DND-41 (cell line): ENCODE measurements at regions not wholly inside any gene's neighbourhood (a gene's known extent, or its start where the extent isn't known, plus 50 kb on each side); places are given as distances from the start of the nearest gene placed in this dataset.

Experiments used
- ATAC-seq: fragments of 200-7000 bp; cut with Tn5 transposase; 3 replicates; pipeline ENCODE4 v1.9.1; 2021; ENCODE audit warnings: low read depth; ENCODE audit not compliant: insufficient read depth
- DNase-seq: peaks from one replicate; pipeline ENCODE4 v3.0.0-alpha.2; 2020
- H2AFZ ChIP-seq: 2 replicates; pipeline ENCODE4 v1.6.0; 2012; ENCODE audit warnings: low read depth, low read length
- H3K27ac ChIP-seq: 2 replicates; pipeline ENCODE4 v1.5.1; 2012; ENCODE audit warnings: low read length, inconsistent platforms
- H3K27me3 ChIP-seq: fragments of 200-600 bp; sonication (generic); 2 replicates; pipeline ENCODE4 v1.6.0; 2012; ENCODE audit warnings: low read length, mild to moderate bottlenecking, inconsistent platforms; ENCODE audit not compliant: insufficient read depth, poor library complexity
- H3K36me3 ChIP-seq: 2 replicates; pipeline ENCODE4 v1.5.1; 2012; ENCODE audit warnings: low read length, inconsistent platforms; ENCODE audit not compliant: insufficient read depth
- H3K4me1 ChIP-seq: 2 replicates; pipeline ENCODE4 v1.5.1; 2012; ENCODE audit warnings: mild to moderate bottlenecking, low read length; ENCODE audit not compliant: insufficient read depth
- H3K4me2 ChIP-seq: 2 replicates; pipeline ENCODE4 v1.6.0; 2012; ENCODE audit warnings: mild to moderate bottlenecking, moderate library complexity, low read length, inconsistent platforms; ENCODE audit not compliant: insufficient read depth
- H3K4me3 ChIP-seq, 2 experiments: fragments of 200-600 bp in 1 of 2; shearing (Covaris generic) in 1 of 2; 2 replicates each; pipeline ENCODE4 v1.5.1; 2012 to 2016; ENCODE audit warnings: inconsistent platforms in 2 of 2, low read length in 2 of 2, mild to moderate bottlenecking in 2 of 2, low read depth in 1 of 2, moderate library complexity in 1 of 2
- H3K79me2 ChIP-seq: 2 replicates; pipeline ENCODE4 v1.6.0; 2012; ENCODE audit warnings: low read length, inconsistent platforms; ENCODE audit not compliant: insufficient read depth
- H3K9ac ChIP-seq: 2 replicates; pipeline ENCODE4 v1.6.0; 2012; ENCODE audit warnings: low read depth, mild to moderate bottlenecking, inconsistent platforms, low read length, moderate library complexity
- H3K9me3 ChIP-seq: 2 replicates; pipeline ENCODE4 v1.5.1; 2012; ENCODE audit warnings: low read length, moderate library complexity, mild to moderate bottlenecking, inconsistent platforms; ENCODE audit not compliant: insufficient read depth, severe bottlenecking
- H4K20me1 ChIP-seq: 2 replicates; pipeline ENCODE4 v1.6.0; 2012; ENCODE audit warnings: low read length; ENCODE audit not compliant: insufficient read depth
- EZH2 ChIP-seq: IDR thresholded peaks from 3 replicates; pipeline ENCODE4 v1.6.1; 2012; ENCODE audit warnings: borderline replicate concordance, low read depth, mild to moderate bottlenecking, moderate library complexity, low read length, inconsistent platforms; ENCODE audit not compliant: severe bottlenecking
- TF ChIP-seq, protein P1 (sequence below): IDR thresholded peaks from 2 replicates; pipeline ENCODE4 v1.5.1; 2012; ENCODE audit warnings: borderline replicate concordance, low read length, moderate library complexity, mild to moderate bottlenecking; ENCODE audit not compliant: poor library complexity, severe bottlenecking; ENCODE audit errors: extremely low read depth

DNA sequence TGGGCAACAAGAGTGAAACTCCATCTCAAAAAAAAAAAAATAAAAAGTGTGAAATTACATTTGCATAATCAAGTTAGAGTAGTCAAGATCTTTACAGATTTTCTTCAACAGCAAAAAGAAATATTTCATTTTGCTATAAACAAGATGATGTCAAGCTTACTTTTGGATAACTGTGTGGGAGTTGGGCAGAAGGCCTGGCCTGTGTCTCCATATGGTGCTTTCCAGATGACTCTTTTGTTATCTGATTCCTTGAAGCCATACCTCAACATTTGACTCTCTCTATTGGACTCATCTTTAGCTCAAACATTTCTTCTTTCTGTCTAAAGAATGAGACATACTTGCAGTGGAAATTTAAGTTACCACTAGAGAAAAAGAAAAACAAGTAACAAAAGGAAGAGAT lies 246.8 kb downstream of the MSX2 start:
- H4K20me1 ChIP-seq: no peaks in the 10 kb centered on the region
- peaks cover 4% of the 10 kb centered on the region for H3K27me3 ChIP-seq
- H3K36me3 ChIP-seq: no peaks in the 10 kb centered on the region
- H2AFZ ChIP-seq: no peak overlapping the region
- DNase-seq: no peak
- no peak overlapping the region for H3K4me3 ChIP-seq
- no peak overlapping the region for H3K4me2 ChIP-seq
- no peaks in the 10 kb centered on the region for H3K79me2 ChIP-seq
- no peak overlapping the region for H3K27ac ChIP-seq
- ATAC-seq: no peak
- no peaks in the 10 kb centered on the region for H3K4me1 ChIP-seq
- no peak overlapping the region for H3K9ac ChIP-seq
- peaks cover 8% of the 10 kb centered on the region for H3K9me3 ChIP-seq
- TF ChIP-seq EZH2: no peak
- TF ChIP-seq, protein P1, sequence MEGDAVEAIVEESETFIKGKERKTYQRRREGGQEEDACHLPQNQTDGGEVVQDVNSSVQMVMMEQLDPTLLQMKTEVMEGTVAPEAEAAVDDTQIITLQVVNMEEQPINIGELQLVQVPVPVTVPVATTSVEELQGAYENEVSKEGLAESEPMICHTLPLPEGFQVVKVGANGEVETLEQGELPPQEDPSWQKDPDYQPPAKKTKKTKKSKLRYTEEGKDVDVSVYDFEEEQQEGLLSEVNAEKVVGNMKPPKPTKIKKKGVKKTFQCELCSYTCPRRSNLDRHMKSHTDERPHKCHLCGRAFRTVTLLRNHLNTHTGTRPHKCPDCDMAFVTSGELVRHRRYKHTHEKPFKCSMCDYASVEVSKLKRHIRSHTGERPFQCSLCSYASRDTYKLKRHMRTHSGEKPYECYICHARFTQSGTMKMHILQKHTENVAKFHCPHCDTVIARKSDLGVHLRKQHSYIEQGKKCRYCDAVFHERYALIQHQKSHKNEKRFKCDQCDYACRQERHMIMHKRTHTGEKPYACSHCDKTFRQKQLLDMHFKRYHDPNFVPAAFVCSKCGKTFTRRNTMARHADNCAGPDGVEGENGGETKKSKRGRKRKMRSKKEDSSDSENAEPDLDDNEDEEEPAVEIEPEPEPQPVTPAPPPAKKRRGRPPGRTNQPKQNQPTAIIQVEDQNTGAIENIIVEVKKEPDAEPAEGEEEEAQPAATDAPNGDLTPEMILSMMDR: no peak

DNA sequence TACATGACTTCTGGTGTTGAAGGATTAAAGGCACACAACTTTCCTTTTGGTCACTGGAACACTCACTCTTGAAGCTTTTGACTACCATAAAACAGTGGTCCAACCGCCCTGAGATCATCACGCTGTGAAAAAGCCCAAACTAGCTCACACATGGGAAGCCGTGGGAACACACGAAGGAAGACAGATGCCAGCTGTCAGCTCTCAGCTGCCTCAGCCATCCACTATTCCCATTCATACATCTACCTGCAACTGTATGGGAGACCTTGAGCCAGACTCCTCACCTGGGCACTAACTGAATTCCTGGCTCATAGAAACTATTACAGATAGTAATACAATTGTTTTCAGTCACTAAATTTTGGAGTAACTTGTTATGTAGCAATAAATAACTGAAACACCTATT lies 246.1 kb downstream of the MSX2 start:
- Histone ChIP-seq H2AFZ (no peak overlapping the region), H3K4me2 (no peak overlapping the region)

DNA sequence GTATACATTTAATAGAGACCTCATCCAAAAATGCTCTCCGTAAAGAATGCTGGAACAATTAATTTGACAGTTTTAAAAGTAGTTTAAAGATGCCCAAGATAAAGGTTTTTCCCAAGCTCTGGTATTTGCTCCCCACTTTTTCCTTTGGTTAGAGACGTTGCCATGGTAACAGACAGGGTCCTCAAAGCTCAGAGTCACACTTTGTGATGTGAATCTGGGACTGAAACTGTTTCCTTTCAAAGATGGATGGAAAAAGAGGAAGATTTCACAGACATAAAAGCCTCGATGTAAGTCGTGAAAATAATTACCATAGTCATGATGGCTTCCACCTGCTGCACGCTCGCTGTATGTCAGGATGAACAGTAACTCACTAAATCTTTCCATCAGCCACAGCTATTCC lies 229.5 kb downstream of the MSX2 start:
- no peak overlapping the region for H3K4me3 ChIP-seq
- DNase-seq (no peak), ATAC-seq (no peak)
- no peak overlapping the region for H3K27ac ChIP-seq
- H3K79me2 ChIP-seq: no peaks in the 10 kb centered on the region
- TF ChIP-seq, protein P1: no peak
- TF ChIP-seq EZH2: no peak
- no peaks in the 10 kb centered on the region for H3K36me3 ChIP-seq
- no peak overlapping the region for H2AFZ ChIP-seq
- no peaks in the 10 kb centered on the region; the same call in 1 of the 2 replicates for H4K20me1 ChIP-seq
- no peaks in the 10 kb centered on the region for H3K9me3 ChIP-seq
- H3K9ac ChIP-seq: no peak overlapping the region
- no peaks in the 10 kb centered on the region for H3K27me3 ChIP-seq
- H3K4me2 ChIP-seq: no peak overlapping the region
- H3K4me1 ChIP-seq: no peaks in the 10 kb centered on the region

More for the DNA sequence above, 246.1 kb downstream of the MSX2 start:
- H3K4me1 ChIP-seq: no peaks in the 10 kb centered on the region
- no peak overlapping the region for H3K9ac ChIP-seq
- no peak for DNase-seq
- no peaks in the 10 kb centered on the region for H3K36me3 ChIP-seq
- H3K27ac ChIP-seq: no peak overlapping the region
- H3K27me3 ChIP-seq: peaks cover 2% of the 10 kb centered on the region
- TF ChIP-seq, protein P1: no peak
- TF ChIP-seq EZH2: no peak
- H3K9me3 ChIP-seq: peaks cover 9% of the 10 kb centered on the region
- no peaks in the 10 kb centered on the region for H4K20me1 ChIP-seq
- H3K4me3 ChIP-seq: no peak overlapping the region
- H3K79me2 ChIP-seq: no peaks in the 10 kb centered on the region
- no peak for ATAC-seq
